ENCODE measurements at regions not wholly inside any gene's neighbourhood (a gene's known extent, or its start where the extent isn't known, plus 50 kb on each side); places are given as distances from the start of the nearest gene placed in this dataset.

GRCh38 chr5:104095527-104095926 lies 532.9 kb upstream of the NUDT12 start:
- no peak overlapping the region for H3K27ac ChIP-seq (ENCODE audit: low read depth in 2 of 2, low read length in 1 of 2)
- no peaks in the 10 kb centered on the region for H3K36me3 ChIP-seq (replicated peaks in 1 of 2; ENCODE audit: control insufficient read depth in 1 of 2, insufficient read depth in 2 of 2, low read length in 1 of 2)
- no peaks in the 10 kb centered on the region for H3K9me3 ChIP-seq
- no peaks in the 10 kb centered on the region for H3F3A ChIP-seq (replicated peaks; ENCODE audit: insufficient read depth)
- no peak overlapping the region for H3K4me2 ChIP-seq
- TF ChIP-seq TAF1 (IDR thresholded peaks at IDR 0.05; ENCODE audit: borderline replicate concordance, low read depth, low read length), result no peak
- TF ChIP-seq, protein P1, sequence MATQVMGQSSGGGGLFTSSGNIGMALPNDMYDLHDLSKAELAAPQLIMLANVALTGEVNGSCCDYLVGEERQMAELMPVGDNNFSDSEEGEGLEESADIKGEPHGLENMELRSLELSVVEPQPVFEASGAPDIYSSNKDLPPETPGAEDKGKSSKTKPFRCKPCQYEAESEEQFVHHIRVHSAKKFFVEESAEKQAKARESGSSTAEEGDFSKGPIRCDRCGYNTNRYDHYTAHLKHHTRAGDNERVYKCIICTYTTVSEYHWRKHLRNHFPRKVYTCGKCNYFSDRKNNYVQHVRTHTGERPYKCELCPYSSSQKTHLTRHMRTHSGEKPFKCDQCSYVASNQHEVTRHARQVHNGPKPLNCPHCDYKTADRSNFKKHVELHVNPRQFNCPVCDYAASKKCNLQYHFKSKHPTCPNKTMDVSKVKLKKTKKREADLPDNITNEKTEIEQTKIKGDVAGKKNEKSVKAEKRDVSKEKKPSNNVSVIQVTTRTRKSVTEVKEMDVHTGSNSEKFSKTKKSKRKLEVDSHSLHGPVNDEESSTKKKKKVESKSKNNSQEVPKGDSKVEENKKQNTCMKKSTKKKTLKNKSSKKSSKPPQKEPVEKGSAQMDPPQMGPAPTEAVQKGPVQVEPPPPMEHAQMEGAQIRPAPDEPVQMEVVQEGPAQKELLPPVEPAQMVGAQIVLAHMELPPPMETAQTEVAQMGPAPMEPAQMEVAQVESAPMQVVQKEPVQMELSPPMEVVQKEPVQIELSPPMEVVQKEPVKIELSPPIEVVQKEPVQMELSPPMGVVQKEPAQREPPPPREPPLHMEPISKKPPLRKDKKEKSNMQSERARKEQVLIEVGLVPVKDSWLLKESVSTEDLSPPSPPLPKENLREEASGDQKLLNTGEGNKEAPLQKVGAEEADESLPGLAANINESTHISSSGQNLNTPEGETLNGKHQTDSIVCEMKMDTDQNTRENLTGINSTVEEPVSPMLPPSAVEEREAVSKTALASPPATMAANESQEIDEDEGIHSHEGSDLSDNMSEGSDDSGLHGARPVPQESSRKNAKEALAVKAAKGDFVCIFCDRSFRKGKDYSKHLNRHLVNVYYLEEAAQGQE (IDR thresholded peaks at IDR 0.05; ENCODE audit: low read depth, low read length), result no peak
- no peak overlapping the region for H3K9ac ChIP-seq
- H3K27me3 ChIP-seq (ENCODE audit: insufficient read depth), result no peaks in the 10 kb centered on the region
- POLR2A ChIA-PET, result no interaction called here
- no peaks in the 10 kb centered on the region for H3K9me2 ChIP-seq
- no peaks in the 10 kb centered on the region for H4K20me1 ChIP-seq (ENCODE audit: insufficient read depth)
- H3K4me1 ChIP-seq (ENCODE audit: control insufficient read depth in 1 of 2, insufficient read depth in 2 of 2, low read depth in 1 of 2, low read length in 1 of 2), result no peaks in the 10 kb centered on the region
- no peak overlapping the region for H2AFZ ChIP-seq (ENCODE audit: low read depth)
- no peak for DNase-seq
- no peak overlapping the region for H3K4me3 ChIP-seq (ENCODE audit: low read depth in 2 of 2, low read length in 1 of 2)
- WGBS (ENCODE audit: low lambda C conversion rate), result 50% methylated on average over 2 of the region's 2 CpGs
- no peaks in the 10 kb centered on the region for H3K79me2 ChIP-seq (ENCODE audit: insufficient read depth)
- CTCF ChIA-PET, result no interaction called here

- H3K36me3 ChIP-seq (replicated peaks in 1 of 2; ENCODE audit: control insufficient read depth in 1 of 2, insufficient read depth in 2 of 2, low read length in 1 of 2), result no peaks in the 10 kb centered on the region
- H2AFZ ChIP-seq (ENCODE audit: low read depth), result no peak overlapping the region
- H3K4me1 ChIP-seq (ENCODE audit: control insufficient read depth in 1 of 2, insufficient read depth in 2 of 2, low read depth in 1 of 2, low read length in 1 of 2), result no peaks in the 10 kb centered on the region
- H4K20me1 ChIP-seq (ENCODE audit: insufficient read depth), result no peaks in the 10 kb centered on the region
- POLR2A ChIA-PET, result no interaction called here
- CTCF ChIA-PET, result no interaction called here
- no peaks in the 10 kb centered on the region for H3F3A ChIP-seq (replicated peaks; ENCODE audit: insufficient read depth)
- H3K27ac ChIP-seq (ENCODE audit: low read depth in 2 of 2, low read length in 1 of 2), result no peak overlapping the region
- no peak overlapping the region for H3K4me2 ChIP-seq
- H3K27me3 ChIP-seq (ENCODE audit: insufficient read depth), result no peaks in the 10 kb centered on the region
- no peak for DNase-seq
- no peaks in the 10 kb centered on the region for H3K9me3 ChIP-seq
- H3K4me3 ChIP-seq (ENCODE audit: low read depth in 2 of 2, low read length in 1 of 2), result no peak overlapping the region
- TF ChIP-seq RXRA (IDR thresholded peaks at IDR 0.05; ENCODE audit: borderline replicate concordance, low read depth) (no peak), EP300 (IDR thresholded peaks at IDR 0.05; ENCODE audit: borderline replicate concordance in 1 of 2, low read depth in 1 of 2, low read length in 1 of 2) (no peak), RAD21 (IDR thresholded peaks at IDR 0.05; ENCODE audit: low read length) (no peak), CTCF (IDR thresholded peaks at IDR 0.05) (no peak), GATA2 (CRISPR knock-in tag; IDR thresholded peaks at IDR 0.05) (no peak), CHD2 (IDR thresholded peaks at IDR 0.05; ENCODE audit: low read length, partially characterized antibody) (no peak), NRF1 (IDR thresholded peaks at IDR 0.05; ENCODE audit: low read depth, low read length) (no peak), GABPA (IDR thresholded peaks at IDR 0.05; ENCODE audit: low read depth) (no peak)
- H3K9me2 ChIP-seq, result no peaks in the 10 kb centered on the region; the same call in 1 of the 2 replicates
- WGBS (ENCODE audit: low lambda C conversion rate), result 71% methylated on average over 10 of the region's 10 CpGs
- H3K79me2 ChIP-seq (ENCODE audit: insufficient read depth), result no peaks in the 10 kb centered on the region
- H3K9ac ChIP-seq, result no peak overlapping the region
These were observed 526.5 kb upstream of the NUDT12 start for GRCh38 chr5:104088876-104089778.
